Hematopoietic multipotent progenitor cell treated with erythropoietin and hydrocortisone succinate and interleukin-3 and kit ligand, for 15 days (in vitro differentiated cells): ENCODE measurements at regions not wholly inside any gene's neighbourhood (a gene's known extent, or its start where the extent isn't known, plus 50 kb on each side); places are given as distances from the start of the nearest gene placed in this dataset.

Source experiments
- DNase-seq: peaks from one replicate; pipeline ENCODE4 v3.0.0-alpha.2; 2015; ENCODE audit warnings: low spot score

DNA sequence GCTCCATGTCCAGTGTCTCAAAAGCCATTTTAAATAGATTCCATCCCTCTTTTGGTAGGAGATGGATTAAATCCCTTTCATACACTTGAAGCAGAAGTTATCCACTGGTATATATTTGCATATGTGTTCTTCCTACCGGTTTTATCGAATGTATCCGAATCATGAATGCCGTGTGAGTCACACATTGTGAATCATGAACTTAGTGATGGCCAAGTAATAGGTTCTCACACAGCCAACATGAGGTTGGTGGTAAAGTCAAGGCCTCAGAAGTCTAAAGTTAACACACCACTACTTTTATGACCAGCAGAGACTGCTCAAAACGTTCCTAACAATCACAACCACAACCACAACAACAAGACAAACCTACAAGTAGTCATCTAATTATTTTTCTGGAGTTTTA is 345.5 kb downstream of the THBS2 start:
- no peak for DNase-seq

DNA sequence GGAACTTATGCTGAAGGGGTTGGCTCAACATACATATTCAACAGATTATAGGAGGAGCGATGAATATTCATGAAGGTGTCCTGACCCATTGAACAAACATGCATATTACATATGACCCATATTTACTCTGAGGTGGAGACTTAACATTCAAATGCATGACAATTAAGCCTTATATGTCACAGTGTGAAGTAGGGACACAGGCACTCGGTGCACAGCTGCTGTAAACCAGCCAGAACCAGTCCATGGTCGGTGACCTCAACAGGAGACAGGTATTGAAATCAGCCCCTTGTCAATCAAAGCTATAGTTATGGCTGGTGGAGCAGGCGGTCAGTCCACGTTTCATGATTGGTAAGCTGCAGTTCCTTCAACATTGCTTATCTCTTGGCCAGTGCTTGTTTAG is 347.3 kb downstream of the THBS2 start:
- no peak for DNase-seq

DNA sequence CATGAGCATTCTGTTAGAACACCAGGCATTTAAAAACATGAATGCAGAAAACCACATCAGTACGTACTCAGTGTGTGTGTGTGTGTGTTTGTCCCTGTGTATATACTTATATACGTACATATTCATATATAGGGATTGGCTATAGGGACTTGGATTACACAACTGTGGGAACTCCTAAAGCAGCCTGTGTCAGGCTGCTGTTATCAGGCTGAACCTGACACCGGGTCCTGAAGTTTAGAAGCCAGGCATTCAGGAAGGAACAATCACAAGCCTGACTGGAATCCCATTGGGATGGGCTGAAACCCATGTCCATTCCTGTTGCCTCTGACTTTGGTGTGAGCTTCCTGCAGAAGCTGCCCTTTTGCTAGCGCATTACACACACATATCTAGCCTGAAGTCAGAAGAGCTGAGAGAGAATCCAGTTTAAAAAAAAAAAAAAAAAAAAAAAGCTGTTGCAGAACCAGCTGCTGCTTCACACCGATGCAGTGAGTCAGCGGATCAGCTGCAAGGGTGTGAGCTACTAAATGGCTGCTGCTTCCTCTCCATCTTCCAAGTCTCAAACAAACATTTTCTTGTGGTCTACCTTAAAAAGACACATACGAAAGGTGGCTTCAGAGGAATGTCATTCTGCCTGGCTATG is 348.1 kb downstream of the THBS2 start:
- DNase-seq = no peak

DNA sequence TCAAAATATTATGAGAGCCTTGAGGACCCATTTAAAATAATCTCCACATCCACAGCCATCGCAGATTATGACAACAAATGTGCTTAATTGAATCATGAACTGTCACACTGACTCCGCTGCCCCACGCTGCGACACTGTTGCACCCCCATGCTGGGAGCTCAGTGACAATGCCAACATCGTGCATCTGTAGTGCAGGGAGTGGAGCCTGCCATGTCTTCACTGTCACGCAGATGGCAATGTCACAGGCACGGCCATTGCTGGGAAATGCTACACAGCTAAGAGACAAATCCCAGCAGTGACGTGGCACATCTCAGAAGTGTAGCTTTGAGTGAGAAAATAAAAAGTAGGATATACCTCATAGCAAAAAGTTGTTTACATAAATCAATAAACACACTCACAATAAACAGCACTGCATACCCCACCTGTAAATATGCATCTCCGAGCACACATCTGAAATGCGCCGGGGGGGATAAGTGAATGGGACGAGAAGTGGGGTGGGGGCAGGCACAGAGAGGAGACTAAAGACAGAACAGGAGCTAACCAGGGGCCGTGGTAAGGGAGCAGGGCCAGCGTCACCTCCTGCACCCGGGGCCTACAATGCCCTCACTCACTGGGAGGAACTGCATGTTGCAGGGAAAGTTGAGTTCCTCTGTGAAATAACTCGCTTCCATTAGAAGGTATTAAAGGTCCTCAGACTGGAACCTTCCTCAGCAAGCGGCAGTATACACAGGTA is 349.9 kb downstream of the THBS2 start:
- DNase-seq = no peak

DNA sequence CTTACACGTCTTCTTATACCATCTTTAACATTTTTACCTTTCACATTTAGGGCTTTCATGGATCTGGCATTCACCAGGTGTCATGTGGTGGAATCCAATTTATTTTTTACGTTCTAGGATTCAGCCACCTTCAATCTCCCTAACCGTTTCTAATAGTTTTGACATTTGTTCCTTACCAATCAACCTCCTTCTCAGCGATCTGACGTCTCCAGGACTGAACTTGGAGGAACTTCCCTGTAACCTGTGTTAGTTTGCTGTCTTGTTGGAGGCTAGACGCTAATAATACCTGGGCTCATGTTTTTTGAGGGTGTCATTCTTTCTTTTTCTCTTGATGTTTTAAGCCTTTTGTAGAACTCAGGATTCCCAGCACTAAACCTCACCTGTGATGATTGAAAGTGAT is 351.6 kb downstream of the THBS2 start:
- no peak for DNase-seq

DNA sequence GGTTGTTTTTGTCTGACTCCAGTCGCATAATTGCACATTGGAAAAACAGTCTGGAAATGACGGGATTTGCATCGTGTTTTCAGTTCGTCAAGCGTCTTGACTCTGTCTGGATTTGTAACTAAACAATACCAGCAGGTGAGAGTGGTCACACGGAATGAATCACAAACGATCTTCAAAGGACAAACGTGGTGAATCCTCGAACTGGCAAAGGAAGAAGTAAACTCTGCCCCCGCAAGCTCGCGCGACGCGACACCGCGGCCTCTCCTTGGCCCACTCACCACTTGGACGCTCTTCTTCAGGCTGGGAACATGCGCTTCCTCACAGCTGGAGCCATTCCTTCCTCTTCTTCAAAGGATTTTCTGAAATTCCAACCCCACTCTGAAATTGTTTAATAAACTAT is 352.6 kb downstream of the THBS2 start:
- no peak for DNase-seq

DNA sequence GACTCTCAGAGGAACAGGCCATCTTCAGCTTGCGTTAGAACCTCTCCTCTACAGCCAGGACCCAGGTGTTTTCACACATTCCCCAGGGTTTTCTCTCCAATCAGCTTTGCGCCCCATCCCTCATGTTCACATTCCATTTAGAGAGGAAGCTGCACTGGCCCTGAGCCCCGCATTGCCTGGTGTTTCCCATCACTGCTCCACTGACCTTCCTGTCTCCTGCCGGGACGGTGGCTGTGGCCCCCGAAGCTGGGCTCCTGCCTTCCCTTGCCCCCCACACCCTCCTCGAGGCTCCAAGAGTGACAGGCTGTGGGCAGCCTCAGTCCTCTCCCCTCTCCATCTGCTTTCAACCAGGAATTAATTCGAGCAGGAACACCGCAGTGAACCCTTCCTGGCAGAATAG is 357.3 kb downstream of the THBS2 start:
- DNase-seq = no peak

DNA sequence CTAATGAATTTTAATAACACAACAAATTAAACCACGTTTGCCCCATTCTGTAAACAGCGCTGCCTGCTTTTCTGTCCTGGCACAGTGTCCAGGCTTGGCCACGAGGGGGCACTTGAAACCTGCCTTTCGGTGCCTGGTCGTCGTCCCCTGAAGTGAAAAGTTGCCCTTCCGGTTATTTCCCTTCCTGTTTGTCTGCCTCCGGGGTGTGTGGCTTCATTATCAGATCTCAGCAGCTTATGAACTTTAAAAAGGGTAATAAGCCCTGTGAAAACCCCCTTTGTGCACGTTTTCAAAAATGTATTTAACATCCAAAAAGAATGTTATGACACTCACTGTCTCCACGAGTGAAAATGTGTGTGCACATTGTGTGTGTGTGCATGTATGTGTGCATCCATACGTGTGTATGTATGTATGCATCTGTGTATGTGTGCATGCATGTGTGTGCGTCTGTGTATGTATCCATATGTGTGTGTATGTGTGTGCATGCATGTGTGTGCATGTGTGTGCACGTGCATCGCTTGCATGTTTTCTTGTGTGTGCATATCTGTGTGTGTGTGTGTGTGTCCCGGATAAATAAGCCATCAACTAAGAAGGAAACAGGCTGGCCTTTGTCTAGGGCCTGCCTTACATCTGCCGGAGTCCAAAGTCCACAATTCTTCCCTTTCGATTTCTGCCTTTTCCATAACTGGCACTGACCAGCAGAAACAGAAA is 358.4 kb downstream of the THBS2 start:
- DNase-seq = peak; percentile 22

DNA sequence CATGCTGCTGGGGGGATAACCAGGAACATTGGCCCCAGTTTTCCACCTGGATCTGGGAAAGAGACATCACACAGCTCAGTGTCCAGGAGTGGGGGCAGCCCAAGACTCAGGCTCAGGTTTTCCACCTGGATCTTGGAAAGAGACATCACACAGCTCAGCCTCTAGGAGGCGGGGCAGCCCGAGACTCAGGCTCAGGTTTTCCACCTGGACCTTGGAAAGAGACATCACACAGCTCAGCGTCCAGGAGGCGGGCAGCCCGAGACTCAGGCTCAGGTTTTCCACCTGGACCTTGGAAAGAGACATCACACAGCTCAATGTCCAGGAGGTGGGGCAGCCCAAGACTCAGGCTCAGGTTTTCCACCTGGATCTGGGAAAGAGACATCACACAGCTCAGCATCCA is 361.6 kb downstream of the THBS2 start:
- DNase-seq = no peak

DNA sequence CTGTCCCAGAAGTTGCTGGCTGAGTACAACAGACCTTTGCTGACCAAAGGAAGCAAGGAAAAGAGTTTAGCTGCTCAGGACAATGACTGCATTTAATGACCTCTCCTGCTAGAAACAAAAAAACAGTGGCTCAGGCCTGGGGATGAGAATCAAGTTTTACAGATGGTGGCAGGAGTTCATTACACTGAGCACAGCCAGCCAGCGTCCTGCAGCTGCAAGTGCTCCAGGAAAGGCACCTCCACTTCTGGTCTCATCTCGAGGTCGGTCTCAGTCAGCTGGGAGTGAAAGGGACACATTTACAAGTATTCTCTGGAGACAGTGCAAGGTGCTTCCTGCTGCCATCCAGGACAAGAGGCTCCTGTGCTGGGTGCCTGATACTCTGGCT is 362.7 kb downstream of the THBS2 start:
- DNase-seq = no peak

DNA sequence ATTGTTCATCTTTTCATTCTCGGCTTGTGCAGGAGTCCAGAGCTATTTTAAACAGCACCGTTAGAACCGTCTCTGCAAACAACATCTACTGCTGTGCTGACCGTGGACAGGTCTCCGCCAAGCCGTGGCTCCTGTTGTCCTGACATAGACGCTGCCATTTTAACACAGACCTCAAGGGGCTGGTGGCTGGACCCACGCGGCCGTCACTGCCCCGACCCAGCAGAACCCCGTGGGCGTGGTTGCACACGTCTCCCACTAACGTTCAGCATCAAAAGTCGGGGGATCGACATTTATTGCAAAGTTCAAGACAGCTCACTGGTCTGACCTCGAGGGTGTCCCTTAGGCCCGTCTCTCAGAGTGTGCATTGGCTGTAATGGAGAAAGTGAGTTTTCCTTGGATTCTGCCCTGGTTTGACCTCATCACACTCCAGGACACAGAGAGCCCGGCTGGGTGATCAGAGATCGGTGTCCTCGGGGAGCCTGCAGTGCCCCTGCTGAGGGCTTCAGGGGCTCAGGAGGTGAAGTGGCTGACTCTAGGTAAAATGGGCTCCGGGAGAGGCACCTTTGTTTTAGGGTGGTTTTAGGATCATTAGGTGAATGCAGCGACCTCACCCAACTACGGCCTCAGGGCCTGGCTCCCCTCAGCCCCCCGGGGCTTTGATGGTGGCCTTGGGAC is 363.2 kb downstream of the THBS2 start:
- no peak for DNase-seq

DNA sequence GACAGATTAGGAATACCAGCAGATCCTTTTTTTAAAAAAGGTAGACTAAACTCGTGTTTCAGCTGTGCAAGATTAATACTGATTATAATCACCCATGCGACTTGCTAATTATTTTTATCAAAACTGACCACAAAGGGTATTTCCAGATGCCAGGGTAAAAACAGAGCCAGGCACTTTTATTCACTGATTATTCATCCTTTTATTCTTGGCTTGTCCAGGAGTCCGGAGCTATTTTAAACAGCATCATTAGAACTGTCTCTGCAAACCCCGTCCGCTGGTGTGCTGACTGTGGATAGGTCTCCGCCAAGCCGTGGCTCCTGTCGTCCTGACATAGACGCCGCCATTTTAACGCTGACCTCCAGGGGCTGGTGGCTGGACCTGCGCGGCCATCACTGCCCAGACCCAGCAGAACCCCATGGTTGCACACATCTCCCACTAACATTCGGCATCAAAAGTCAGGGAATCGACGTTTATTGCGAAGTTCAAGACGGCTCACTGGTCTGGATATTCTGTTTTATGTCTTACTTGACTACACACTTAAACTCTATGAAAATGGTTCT is 364.8 kb downstream of the THBS2 start:
- DNase-seq = no peak

DNA sequence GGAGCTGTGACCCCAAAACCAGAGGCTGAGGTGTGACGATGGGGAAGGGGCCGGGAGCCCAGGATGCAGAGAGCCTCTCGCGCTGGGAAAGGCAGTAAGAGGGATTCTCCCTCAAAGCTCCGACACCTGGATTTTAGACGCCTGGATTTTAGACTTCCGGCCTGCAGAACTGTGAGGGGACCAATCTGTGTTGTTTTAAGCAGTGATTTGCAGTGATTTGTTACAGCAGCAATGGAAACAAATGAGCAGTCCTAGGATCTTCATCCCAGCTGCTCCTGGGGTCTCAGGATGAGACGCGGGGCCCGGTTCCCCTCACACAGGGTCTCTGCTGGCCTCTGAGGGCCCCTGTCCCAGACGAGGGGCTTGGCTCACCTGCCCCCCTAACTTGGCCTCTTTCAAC is 365.5 kb downstream of the THBS2 start:
- DNase-seq = no peak

DNA sequence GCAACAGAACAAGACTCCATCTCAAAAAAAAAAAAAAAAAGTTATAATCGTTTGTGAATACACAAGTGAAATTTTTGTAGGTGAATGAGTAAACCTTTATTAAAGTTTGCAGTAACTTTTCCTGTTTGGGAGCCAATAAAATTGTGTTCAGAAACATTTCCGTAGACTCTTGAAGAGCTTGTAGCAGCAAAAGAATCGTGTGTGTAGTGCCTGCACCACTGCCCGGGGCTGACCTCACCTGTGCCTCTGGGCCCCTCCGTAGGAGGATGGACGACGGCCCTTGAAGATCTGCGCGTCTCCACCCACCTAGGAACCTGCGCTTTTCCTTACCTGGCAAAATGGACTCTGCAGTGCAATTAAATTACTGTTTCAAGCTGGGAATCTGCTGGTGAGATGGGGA is 366.0 kb downstream of the THBS2 start:
- DNase-seq = no peak

DNA sequence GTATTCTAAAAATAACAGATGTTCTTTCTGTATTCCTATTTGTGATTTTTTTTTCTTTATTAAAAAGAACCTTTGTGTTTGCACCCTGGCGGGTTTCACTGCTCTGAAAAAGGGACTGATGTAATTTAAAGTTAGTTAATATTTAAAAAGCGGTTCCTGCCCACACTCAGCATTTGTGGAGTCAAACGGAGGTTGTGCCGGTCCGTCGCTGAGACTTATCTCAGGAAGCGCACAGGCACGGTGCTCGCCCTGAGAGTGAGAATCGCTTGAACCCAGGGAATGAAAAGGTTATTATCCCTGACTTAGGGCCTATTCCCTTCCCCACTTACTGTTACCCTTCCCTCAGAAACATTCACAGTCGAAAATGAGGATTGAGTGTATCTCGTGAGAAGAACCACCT is 366.7 kb downstream of the THBS2 start:
- no peak for DNase-seq

DNA sequence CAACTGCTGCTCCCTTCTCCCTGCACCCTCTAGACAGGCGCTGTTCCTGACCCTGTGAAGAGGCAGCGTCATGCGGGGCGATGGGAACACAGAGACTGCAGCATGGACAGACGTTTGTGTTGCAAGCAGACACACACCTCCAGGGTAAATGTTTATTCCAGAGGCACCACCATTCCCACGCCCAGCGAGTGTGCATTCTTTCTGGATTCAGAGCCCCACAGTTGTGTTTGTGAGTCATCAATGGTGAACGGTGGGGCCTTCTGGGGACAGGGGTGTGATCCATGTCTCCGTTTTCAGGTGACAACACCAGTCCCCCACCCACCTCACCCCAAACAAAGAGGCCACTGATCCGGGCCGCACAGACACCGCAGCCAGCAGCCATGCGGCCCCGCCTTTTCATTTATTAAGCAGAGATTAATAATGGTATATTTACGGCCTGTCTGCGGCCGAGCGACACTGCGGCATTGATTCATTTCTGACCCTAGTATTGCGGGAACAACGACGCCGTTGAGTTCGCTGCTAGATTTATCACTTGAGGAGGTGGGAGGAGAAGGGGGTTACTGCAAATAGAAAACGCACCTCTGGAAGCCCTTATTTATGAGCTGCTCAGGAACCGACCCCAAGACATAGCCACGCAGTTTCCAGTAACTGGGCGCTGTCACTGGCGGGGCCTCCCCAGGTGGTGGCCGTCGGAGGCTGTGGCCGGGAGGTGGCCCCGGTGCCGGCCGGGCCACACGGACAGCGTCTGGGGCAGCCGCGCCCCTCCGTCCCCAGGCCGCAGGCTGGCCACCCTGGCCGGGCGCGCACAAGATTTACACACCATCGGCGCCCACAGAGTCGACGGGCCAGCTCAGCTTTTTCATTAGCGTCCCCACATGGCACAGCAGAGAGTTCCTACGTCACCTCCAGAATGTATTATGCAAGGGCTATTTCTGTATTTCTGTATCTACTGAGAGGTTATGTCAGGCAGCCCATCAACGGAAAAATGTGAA is 367.6 kb downstream of the THBS2 start:
- no peak for DNase-seq

DNA sequence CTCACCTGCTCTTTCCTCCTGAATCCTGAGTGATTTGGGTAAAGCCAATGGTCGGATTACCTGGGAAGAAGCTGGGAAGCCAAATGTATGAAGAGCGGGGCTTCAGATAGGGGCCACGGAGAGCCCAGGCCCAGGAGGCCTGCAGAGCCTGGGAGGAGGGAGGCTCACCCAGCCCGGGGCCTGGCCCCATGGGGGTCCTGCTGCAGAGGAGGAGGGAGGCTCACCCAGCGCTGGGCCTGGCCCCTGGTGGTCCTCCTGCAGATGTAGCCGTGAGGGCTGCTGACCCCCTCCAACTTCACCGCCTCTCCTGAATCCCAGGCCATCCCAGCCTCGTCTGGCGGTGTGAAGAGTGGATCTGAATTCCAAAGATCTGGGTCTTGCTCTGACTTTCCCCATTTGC is 368.4 kb downstream of the THBS2 start:
- DNase-seq = no peak

DNA sequence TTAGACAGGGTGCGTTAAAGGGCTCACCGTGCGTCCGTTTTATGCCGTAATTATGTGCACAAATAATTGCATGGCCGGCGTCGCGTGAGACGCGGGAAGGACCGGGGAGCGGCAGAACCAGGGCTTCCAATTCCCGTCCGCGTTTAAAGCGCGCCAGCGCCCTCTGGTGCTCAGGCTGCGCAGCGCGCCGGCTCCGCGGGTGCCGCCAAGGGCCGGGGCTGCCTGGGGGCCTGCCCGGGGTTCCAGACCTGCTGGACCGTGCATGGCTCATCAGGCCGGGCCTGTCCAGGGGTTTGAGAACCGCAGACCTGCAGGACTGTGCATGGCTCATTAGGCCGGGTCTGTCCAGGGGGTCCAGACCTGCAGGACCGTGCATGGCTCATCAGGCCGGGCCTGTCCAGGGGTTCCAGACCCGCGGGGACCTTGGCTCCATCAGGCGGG is 369.0 kb downstream of the THBS2 start:
- no peak for DNase-seq

DNA sequence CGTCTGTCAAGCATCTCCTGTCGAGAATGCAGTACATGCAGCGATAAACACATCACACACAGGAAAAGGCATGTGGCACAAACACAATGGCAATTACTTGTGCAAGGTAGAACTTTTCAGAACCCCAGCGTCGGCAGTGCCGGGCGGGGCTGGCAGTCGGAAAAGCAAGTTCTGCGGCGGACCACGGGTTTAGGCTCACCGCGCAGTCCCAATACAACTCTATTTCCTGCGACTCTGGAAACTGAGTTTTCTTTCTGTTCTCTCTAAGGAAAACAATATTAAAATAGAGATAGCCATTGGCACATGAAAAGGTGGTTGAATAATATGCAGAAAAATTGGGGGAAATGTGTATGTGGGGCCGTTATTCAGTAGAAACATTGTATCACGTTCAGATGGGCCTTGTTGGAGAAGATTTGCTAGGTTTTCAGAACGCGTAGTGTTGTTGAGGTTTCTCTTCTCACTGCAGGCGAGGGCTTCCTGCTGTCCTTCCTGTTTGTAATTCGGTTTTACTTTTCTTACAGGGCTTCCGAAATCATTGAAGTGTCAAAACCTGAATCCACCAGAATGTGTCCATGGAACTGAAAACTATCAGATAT is 369.5 kb downstream of the THBS2 start:
- no peak for DNase-seq

DNA sequence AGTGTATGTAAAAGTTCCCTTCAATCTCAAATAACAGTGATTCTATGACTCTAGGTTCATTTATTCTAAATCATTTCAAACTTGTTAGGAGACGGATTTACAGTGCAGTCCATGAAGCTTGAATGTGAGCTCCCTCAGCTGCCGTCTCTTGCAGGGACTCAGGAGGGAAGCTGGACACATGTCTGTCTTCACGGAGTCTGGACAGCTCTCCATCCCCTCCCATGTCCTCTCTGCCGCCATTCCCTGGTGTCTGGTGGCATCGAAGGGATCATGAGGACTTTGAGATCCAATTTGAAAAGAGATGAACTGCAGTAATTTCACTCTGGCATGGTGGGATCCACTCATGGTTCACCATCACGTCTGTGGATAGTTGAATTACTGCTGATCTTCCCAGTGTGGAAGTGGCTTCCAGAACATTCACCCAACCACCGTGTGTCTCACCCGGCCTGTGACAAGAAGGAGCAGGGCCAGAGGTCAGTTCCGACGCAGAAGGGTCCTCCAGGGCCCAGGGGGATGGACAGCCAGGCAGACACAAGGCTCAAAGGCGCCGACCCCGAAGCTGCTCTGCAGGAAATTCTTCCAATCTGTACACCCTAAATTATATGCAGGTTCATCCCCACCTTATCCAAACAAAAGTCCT is 370.1 kb downstream of the THBS2 start:
- DNase-seq = no peak
